ENCODE measurements at regions not wholly inside any gene's neighbourhood (a gene's known extent, or its start where the extent isn't known, plus 50 kb on each side); places are given as distances from the start of the nearest gene placed in this dataset.

GRCh38 chrX:36642052-36642451 lies 366.1 kb upstream of the FAM47C start:
- dilution Hi-C loops (cut with MboI; ENCODE audit: extremely low pct_ligation_motif_present, low sequenced_read_pairs): no loop called here
- no peaks in the 10 kb centered on the region for H3K9me1 ChIP-seq (ENCODE audit: control insufficient read depth, extremely low read depth, insufficient read depth, low read length)
- no peak overlapping the region for H3K4me2 ChIP-seq (ENCODE audit: control insufficient read depth, extremely low read depth, insufficient read depth, low read depth, low read length)

GRCh38 chrX:36650622-36651021 lies 357.5 kb upstream of the FAM47C start:
- H3K27ac ChIP-seq (ENCODE audit: control insufficient read depth, insufficient read depth, low read length): no peak overlapping the region
- H2AFZ ChIP-seq (ENCODE audit: control insufficient read depth, low read length): no peak overlapping the region
- no peak overlapping the region for H3K9ac ChIP-seq (ENCODE audit: control insufficient read depth, extremely low read depth, insufficient read depth, low read length)
- dilution Hi-C loops (cut with MboI; ENCODE audit: extremely low pct_ligation_motif_present, low sequenced_read_pairs): no loop called here
- H3K4me2 ChIP-seq (ENCODE audit: control insufficient read depth, extremely low read depth, insufficient read depth, low read depth, low read length): no peak overlapping the region
- no peak for TF ChIP-seq EZH2 (IDR thresholded peaks at IDR 0.05; ENCODE audit: low read length)
- no peak for TF ChIP-seq CTCF (optimal IDR thresholded peaks at IDR 0.05 in 1 of 3, IDR thresholded peaks at IDR 0.05 in 1 of 3, conservative IDR thresholded peaks at IDR 0.05 in 1 of 3; ENCODE audit: extremely low read depth in 1 of 3, insufficient read depth in 2 of 3, low read length in 3 of 3)
- H3K9me3 ChIP-seq (ENCODE audit: control insufficient read depth, low read depth, low read length): no peaks in the 10 kb centered on the region
- no peaks in the 10 kb centered on the region for H3K79me2 ChIP-seq (ENCODE audit: control insufficient read depth, insufficient read depth, low read length)
- no peaks in the 10 kb centered on the region for H3K4me1 ChIP-seq (ENCODE audit: control insufficient read depth, extremely low read depth, insufficient read depth, low read length)
- H3K9me1 ChIP-seq (ENCODE audit: control insufficient read depth, extremely low read depth, insufficient read depth, low read length): no peaks in the 10 kb centered on the region
- H3K27me3 ChIP-seq (ENCODE audit: control insufficient read depth, extremely low read depth, insufficient read depth, low read length): no peaks in the 10 kb centered on the region
- no peaks in the 10 kb centered on the region for H4K20me1 ChIP-seq (ENCODE audit: control insufficient read depth, extremely low read depth, insufficient read depth, low read length)
- no peaks in the 10 kb centered on the region for H3K36me3 ChIP-seq (ENCODE audit: control insufficient read depth in 2 of 2, extremely low read depth in 1 of 2, insufficient read depth in 2 of 2, low read length in 2 of 2)
- no peak for FAIRE-seq
- H3K4me3 ChIP-seq (ENCODE audit: control insufficient read depth in 2 of 3, extremely low read depth in 1 of 3, insufficient read depth in 2 of 3, low read depth in 1 of 3, low read length in 3 of 3): no peak overlapping the region
- no peak for DNase-seq (ENCODE audit: low read depth, low spot score)

More at GRCh38 chrX:36642052-36642451, 366.1 kb upstream of the FAM47C start:
- H4K20me1 ChIP-seq (ENCODE audit: control insufficient read depth, extremely low read depth, insufficient read depth, low read length): no peaks in the 10 kb centered on the region
- no peaks in the 10 kb centered on the region for H3K4me1 ChIP-seq (ENCODE audit: control insufficient read depth, extremely low read depth, insufficient read depth, low read length)
- DNase-seq (ENCODE audit: low read depth, low spot score): no peak
- no peak overlapping the region for H2AFZ ChIP-seq (ENCODE audit: control insufficient read depth, low read length)
- no peak overlapping the region for H3K27ac ChIP-seq (ENCODE audit: control insufficient read depth, insufficient read depth, low read length)
- no peak overlapping the region for H3K4me3 ChIP-seq (ENCODE audit: control insufficient read depth in 2 of 3, extremely low read depth in 1 of 3, insufficient read depth in 2 of 3, low read depth in 1 of 3, low read length in 3 of 3)
- no peak for TF ChIP-seq EZH2 (IDR thresholded peaks at IDR 0.05; ENCODE audit: low read length)
- TF ChIP-seq CTCF (optimal IDR thresholded peaks at IDR 0.05 in 1 of 3, IDR thresholded peaks at IDR 0.05 in 1 of 3, conservative IDR thresholded peaks at IDR 0.05 in 1 of 3; ENCODE audit: extremely low read depth in 1 of 3, insufficient read depth in 2 of 3, low read length in 3 of 3): no peak
- no peak overlapping the region for H3K9ac ChIP-seq (ENCODE audit: control insufficient read depth, extremely low read depth, insufficient read depth, low read length)
- H3K9me3 ChIP-seq (ENCODE audit: control insufficient read depth, low read depth, low read length): no peaks in the 10 kb centered on the region
- H3K36me3 ChIP-seq (ENCODE audit: control insufficient read depth in 2 of 2, extremely low read depth in 1 of 2, insufficient read depth in 2 of 2, low read length in 2 of 2): no peaks in the 10 kb centered on the region
- no peak for FAIRE-seq
- H3K27me3 ChIP-seq (ENCODE audit: control insufficient read depth, extremely low read depth, insufficient read depth, low read length): no peaks in the 10 kb centered on the region
- no peaks in the 10 kb centered on the region for H3K79me2 ChIP-seq (ENCODE audit: control insufficient read depth, insufficient read depth, low read length)
